GM23248 (cell line): ENCODE measurements at regions not wholly inside any gene's neighbourhood (a gene's known extent, or its start where the extent isn't known, plus 50 kb on each side); places are given as distances from the start of the nearest gene placed in this dataset.

Experiments used
- DNase-seq: peaks from one replicate; pipeline ENCODE4 v3.0.0-alpha.2; 2015
- H2AFZ ChIP-seq: fragments of 200-600 bp; sonication (generic); 2 replicates; pipeline ENCODE4 v1.6.1; 2016; ENCODE audit warnings: antibody characterized with exemption
- H3F3A ChIP-seq: fragments of 200-600 bp; sonication (generic); 2 replicates; pipeline ENCODE4 v1.6.1; 2016; ENCODE audit warnings: mild to moderate bottlenecking, antibody characterized with exemption, mixed run types; ENCODE audit not compliant: insufficient read depth
- H3K27ac ChIP-seq: fragments of 200-600 bp; sonication (generic); 2 replicates; pipeline ENCODE4 v1.5.1; 2016; ENCODE audit warnings: mild to moderate bottlenecking
- H3K27me3 ChIP-seq: fragments of 200-600 bp; sonication (generic); replicated peaks from 2 replicates; pipeline ENCODE4 v1.6.1; 2016; ENCODE audit warnings: mild to moderate bottlenecking; ENCODE audit not compliant: insufficient read depth
- H3K36me3 ChIP-seq: fragments of 200-600 bp; sonication (generic); 2 replicates; pipeline ENCODE4 v1.6.1; 2016; ENCODE audit warnings: low read depth, mild to moderate bottlenecking
- H3K4me1 ChIP-seq: fragments of 200-600 bp; sonication (generic); 2 replicates; pipeline ENCODE4 v1.6.1; 2016; ENCODE audit warnings: mild to moderate bottlenecking; ENCODE audit not compliant: insufficient read depth
- H3K4me2 ChIP-seq: fragments of 200-600 bp; sonication (generic); one replicate; pipeline ENCODE4 v1.6.1; 2016; ENCODE audit warnings: mild to moderate bottlenecking; ENCODE audit not compliant: unreplicated experiment
- H3K4me3 ChIP-seq: fragments of 200-600 bp; sonication (generic); 2 replicates; pipeline ENCODE4 v1.5.1; 2016; ENCODE audit warnings: mild to moderate bottlenecking
- H3K79me2 ChIP-seq: fragments of 200-600 bp; sonication (generic); 2 replicates; pipeline ENCODE4 v1.6.1; 2016; ENCODE audit warnings: mild to moderate bottlenecking; ENCODE audit not compliant: insufficient read depth
- H3K9ac ChIP-seq: fragments of 200-600 bp; sonication (generic); 2 replicates; pipeline ENCODE4 v1.6.1; 2016; ENCODE audit warnings: mild to moderate bottlenecking
- H3K9me2 ChIP-seq: fragments of 200-600 bp; sonication (generic); 2 replicates; pipeline ENCODE4 v1.6.1; 2016; ENCODE audit warnings: mixed run types, mild to moderate bottlenecking, moderate library complexity; ENCODE audit not compliant: insufficient read depth
- H3K9me3 ChIP-seq: fragments of 200-600 bp; sonication (generic); one replicate; pipeline ENCODE4 v1.6.1; 2017; ENCODE audit warnings: low read depth
- H4K20me1 ChIP-seq: fragments of 200-600 bp; sonication (generic); 2 replicates; pipeline ENCODE4 v1.6.0; 2016; ENCODE audit not compliant: insufficient read depth
- EZH2 ChIP-seq: fragments of 200-600 bp; sonication (generic); IDR thresholded peaks from 2 replicates; pipeline ENCODE4 v1.6.1; 2018; ENCODE audit warnings: antibody characterized with exemption, mild to moderate bottlenecking; ENCODE audit not compliant: insufficient read depth, poor library complexity, severe bottlenecking
- EZH2phosphoT487 ChIP-seq: fragments of 200-600 bp; sonication (generic); IDR thresholded peaks from 2 replicates; pipeline ENCODE4 v1.6.1; 2018; ENCODE audit warnings: antibody characterized with exemption, moderate library complexity, mild to moderate bottlenecking, low read depth; ENCODE audit not compliant: insufficient read depth
- WGBS, 2 experiments: methylation state at CpG; one replicate each; pipeline ENCODE4 v1.1.6; 2015 to 2017; ENCODE audit warnings: low lambda C conversion rate in 2 of 2, low coverage in 1 of 2; ENCODE audit errors: missing lambda C conversion rate in 2 of 2; 5-methylcytosine and 5-hydroxymethylcytosine counted together
- in situ Hi-C: fragments of 300-500 bp; cut with MboI; formaldehyde crosslinking; loops from 2 replicates; pipeline ENCODE4 v1.15.0; 2020

- no peak overlapping the region for H3K27ac ChIP-seq
- H3K79me2 ChIP-seq: no peaks in the 10 kb centered on the region
- H3F3A ChIP-seq: no peaks in the 10 kb centered on the region
- no peaks in the 10 kb centered on the region for H3K9me2 ChIP-seq
- no peaks in the 10 kb centered on the region for H3K9me3 ChIP-seq
- H4K20me1 ChIP-seq: no peaks in the 10 kb centered on the region
- H3K4me3 ChIP-seq: no peak overlapping the region
- 3 to 5% methylated on average over 15 to 17 of the region's 18 CpGs for WGBS, 2 experiments
- H3K4me2 ChIP-seq: no peak overlapping the region
- no peaks in the 10 kb centered on the region for H3K4me1 ChIP-seq
- in situ Hi-C loops: no loop called here
- no peak overlapping the region for H2AFZ ChIP-seq
- H3K36me3 ChIP-seq: no peaks in the 10 kb centered on the region
- no peaks in the 10 kb centered on the region for H3K27me3 ChIP-seq
- DNase-seq: no peak
- TF ChIP-seq EZH2phosphoT487 (no peak), EZH2 (no peak)
- H3K9ac ChIP-seq: no peak overlapping the region
Measured at GRCh38 chr1:5296557-5297179, 642.3 kb downstream of the AJAP1 start.

- H3K79me2 ChIP-seq: no peaks in the 10 kb centered on the region
- TF ChIP-seq EZH2 (no peak), EZH2phosphoT487 (no peak)
- no peaks in the 10 kb centered on the region for H3K9me2 ChIP-seq
- H3K4me2 ChIP-seq: no peak overlapping the region
- no peak overlapping the region for H3K27ac ChIP-seq
- H3K9me3 ChIP-seq: no peaks in the 10 kb centered on the region
- H3K4me3 ChIP-seq: no peak overlapping the region
- H3K27me3 ChIP-seq: no peaks in the 10 kb centered on the region
- H4K20me1 ChIP-seq: no peaks in the 10 kb centered on the region
- no peak overlapping the region for H2AFZ ChIP-seq
- no peaks in the 10 kb centered on the region for H3K4me1 ChIP-seq
- no peak for DNase-seq
- no peaks in the 10 kb centered on the region for H3F3A ChIP-seq
- no peaks in the 10 kb centered on the region for H3K36me3 ChIP-seq
- H3K9ac ChIP-seq: no peak overlapping the region
- 6% methylated on average over 12 of the region's 12 CpGs for WGBS, 2 experiments
- in situ Hi-C loops: no loop called here
Measured at GRCh38 chr1:5296095-5296494, 641.7 kb downstream of the AJAP1 start.

- 24 to 28% methylated on average over 6 of the region's 6 CpGs for WGBS, 2 experiments
- no peaks in the 10 kb centered on the region for H3K36me3 ChIP-seq
- H3F3A ChIP-seq: no peaks in the 10 kb centered on the region
- H3K4me2 ChIP-seq: no peak overlapping the region
- in situ Hi-C loops: no loop called here
- no peaks in the 10 kb centered on the region for H3K9me2 ChIP-seq
- DNase-seq: no peak
- H2AFZ ChIP-seq: no peak overlapping the region
- no peaks in the 10 kb centered on the region for H3K27me3 ChIP-seq
- no peaks in the 10 kb centered on the region for H3K79me2 ChIP-seq
- H3K9ac ChIP-seq: no peak overlapping the region
- no peaks in the 10 kb centered on the region for H3K4me1 ChIP-seq
- H4K20me1 ChIP-seq: no peaks in the 10 kb centered on the region
- H3K27ac ChIP-seq: no peak overlapping the region
- no peaks in the 10 kb centered on the region for H3K9me3 ChIP-seq
- TF ChIP-seq EZH2phosphoT487: no peak
- no peak for TF ChIP-seq EZH2
- H3K4me3 ChIP-seq: no peak overlapping the region
Measured at GRCh38 chr1:5291889-5292288, 637.5 kb downstream of the AJAP1 start.

DNA sequence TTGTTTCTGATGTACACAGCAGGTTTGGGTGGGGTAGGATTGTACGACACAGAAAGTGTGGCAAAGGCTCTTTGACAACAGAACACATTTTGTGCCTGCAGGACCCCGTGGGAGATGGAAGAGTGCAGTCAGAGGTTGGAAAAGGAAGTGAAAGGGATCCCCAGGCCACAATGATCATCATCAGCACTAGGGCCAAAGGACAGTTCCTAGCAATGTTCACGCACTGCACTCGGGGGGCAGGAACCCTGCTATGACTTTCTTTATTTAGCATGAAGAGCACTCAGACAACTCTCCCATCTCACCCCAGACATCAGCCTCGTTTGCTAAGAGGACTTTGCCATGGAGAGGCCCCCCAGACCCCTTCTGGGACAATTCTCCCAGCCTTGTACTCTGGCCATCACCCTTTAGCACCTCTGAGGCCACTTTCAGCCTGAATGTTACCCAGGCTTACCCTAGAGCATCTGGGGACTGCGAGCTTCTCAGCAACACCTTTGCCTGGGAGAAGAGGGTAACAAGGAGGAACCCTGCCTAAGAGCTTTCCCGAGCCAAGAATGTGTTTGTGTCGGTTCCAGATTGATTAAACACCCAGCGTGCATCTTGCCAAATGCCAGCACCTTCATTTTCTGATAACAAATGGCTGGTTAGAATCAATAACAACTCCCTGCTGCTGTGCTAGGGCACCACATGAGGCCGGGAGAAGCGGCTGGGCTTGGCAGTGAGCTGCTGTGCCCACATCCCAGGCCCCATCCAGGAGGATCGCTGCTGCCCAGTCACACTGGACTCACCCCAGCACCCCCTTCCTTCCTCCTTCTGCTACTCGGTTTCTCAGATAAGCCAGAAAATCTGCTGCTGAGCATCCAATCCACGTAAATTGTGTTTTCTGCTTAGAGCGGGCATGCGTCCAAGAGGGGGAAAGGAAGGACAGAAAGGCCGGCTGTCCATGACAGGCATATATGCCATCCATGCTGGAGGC is 633.1 kb downstream of the AJAP1 start:
- no peaks in the 10 kb centered on the region for H3K36me3 ChIP-seq
- no peak overlapping the region for H3K4me3 ChIP-seq
- H3K27me3 ChIP-seq: no peaks in the 10 kb centered on the region
- no peaks in the 10 kb centered on the region for H3K9me3 ChIP-seq
- in situ Hi-C loops: no loop called here
- no peak for TF ChIP-seq EZH2
- TF ChIP-seq EZH2phosphoT487: no peak
- H3K4me1 ChIP-seq: no peaks in the 10 kb centered on the region
- no peak overlapping the region for H3K4me2 ChIP-seq
- H3K79me2 ChIP-seq: no peaks in the 10 kb centered on the region
- H3K9me2 ChIP-seq: no peaks in the 10 kb centered on the region
- H2AFZ ChIP-seq: no peak overlapping the region
- no peaks in the 10 kb centered on the region for H3F3A ChIP-seq
- H4K20me1 ChIP-seq: no peaks in the 10 kb centered on the region
- 13 to 17% methylated on average over 17 of the region's 17 CpGs for WGBS, 2 experiments
- no peak for DNase-seq
- H3K27ac ChIP-seq: no peak overlapping the region
- no peak overlapping the region for H3K9ac ChIP-seq
